Daoy (cell line): ENCODE measurements at regions not wholly inside any gene's neighbourhood (a gene's known extent, or its start where the extent isn't known, plus 50 kb on each side); places are given as distances from the start of the nearest gene placed in this dataset.
"Not testable (repeated sequence)": the region's sequence is repeated elsewhere in the genome, so short reads cannot be mapped to it uniquely, and the experiment has no call there.

Source experiments
- DNase-seq: peaks from one replicate; pipeline ENCODE4 v3.0.0-alpha.2; 2015; ENCODE audit warnings: low read depth

DNA sequence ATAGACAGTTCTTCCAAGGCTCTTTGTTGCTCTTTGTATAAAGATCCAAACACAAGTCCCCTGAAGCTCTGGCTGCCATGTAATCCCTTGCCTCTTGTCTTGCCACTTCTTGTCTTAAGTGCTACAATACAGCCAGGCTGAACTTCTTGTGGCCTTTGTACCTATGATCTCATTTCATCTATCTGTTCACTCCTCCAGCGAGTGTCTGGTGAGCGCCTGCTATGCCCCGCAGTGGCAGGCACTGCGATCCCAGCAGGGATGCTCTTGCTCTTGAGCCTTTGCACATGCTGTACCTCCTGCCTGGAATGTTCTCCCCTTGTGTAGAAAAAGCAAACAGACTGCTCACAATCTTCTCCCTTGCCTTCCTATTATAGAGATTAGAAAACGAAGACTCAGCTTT lies 81.9 kb upstream of the ADPGK start:
- no peak for DNase-seq

DNA sequence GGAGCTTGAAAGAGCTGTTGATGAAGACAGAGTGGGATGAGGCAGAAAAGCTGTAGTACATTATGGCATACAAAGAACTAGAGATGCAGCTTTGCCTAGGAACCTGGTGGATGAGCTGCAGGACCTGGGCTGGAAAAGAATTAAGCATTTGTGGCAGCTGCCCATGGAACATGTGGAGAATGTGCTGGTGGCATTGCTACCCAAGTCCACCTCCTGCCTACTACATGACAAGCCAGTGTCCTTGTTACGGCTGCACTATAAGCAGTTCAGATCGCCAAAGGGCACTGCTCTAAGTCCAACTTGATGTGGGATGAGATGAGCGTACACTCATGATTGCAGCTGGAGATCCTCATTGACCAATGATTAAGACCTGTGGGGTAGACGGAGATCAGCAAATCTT lies 81.1 kb upstream of the ADPGK start:
- DNase-seq, result no peak

DNA sequence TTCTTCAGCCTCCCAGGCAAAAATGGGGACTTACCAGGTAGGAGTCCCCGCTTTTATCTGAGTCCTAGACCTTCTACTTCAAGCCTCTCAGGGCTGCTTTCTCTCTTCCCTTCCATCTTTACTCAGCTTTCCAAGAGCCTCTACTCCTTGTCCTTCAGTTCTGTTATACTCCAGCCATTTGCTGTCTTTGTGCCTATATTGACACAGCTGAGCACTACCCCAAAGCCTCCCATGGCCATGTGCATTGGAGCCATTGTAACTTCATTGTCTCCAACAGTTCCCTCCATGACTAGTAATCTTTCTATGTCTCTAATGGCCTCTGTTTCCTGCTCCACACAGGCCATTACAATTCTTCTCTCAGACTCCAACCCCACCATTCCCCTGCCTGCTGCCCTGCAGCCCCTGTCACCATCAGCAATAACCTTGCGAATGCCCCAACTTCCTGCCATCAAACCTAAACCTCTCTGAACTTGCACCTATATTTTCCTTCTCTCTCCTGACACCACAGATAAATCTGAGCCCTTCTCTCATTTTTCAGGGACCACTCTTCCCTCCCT lies 77.9 kb upstream of the ADPGK start:
- no peak for DNase-seq

DNA sequence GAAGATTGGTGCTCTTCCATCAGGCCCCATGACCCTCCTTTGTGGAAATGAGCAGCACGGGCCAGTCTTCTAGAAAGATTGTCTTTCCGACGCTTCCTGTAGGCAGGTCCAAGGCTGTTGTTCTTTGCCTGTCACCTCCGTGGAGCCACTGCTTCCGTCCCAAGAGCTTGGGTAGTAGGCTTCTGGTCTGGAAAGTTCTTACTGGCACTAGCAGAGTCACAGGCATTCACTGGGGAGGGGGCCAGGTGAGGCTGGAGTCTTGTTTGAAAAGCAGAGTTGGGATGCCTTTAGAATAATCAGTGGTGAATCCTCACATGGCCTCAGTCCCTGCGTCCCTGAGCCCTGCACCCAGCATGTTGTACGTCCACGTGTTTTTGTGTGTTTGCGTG lies 76.2 kb upstream of the ADPGK start:
- DNase-seq, result no peak

DNA sequence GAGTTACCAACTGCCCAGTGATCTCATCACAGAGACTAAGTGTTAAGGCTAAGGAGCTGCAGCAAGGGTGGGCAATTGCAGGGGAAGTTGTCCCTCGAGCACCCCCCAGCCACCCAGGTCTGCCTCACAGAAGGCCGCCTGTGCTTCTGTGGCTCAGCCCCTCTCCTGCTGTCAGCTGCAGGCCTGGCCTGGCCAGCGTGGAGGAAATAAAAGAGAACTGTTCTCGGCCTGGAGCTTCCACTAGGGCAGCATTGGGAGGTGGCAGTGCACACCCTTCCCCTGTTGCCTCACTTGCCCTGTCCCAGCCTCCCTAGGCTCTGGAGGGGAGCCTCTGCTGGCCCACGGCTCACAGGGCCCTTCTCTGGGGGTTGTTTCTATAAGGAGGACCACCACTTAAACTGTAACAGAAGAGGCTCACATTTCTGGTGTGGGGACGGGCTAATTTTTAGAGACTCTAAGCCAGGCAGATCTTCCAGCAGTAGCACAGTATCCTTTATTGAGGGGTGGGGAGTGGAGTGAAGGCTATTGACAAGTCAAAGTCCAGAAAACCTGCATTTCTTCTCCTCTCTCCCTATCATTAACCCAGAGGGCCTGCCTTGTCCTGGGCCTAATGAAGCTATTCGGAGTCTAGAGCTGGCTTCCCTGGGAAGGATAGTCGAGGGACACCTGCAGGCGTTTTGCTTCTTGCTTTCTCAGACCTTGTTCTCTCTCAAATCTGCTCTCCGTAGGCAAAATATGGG lies 75.6 kb upstream of the ADPGK start:
- DNase-seq, result no peak

DNA sequence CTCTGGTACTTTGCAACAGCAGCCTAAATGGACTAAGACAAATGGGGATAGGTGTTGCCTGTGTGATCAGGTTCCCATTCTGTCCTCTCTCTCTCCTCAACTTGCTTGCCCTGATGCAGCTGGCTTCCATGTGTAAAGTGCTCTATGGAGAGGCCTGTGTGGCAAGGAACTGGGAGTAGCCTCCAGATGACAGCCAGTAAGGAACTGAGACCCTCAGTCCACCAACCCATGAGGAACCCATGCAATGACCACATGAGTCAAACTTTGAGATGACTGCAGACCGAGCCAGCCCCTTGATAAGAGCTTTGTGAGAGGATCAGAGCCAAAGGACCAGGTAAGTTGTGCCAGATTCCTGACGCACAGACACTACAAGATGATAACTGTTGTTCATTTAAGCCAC lies 74.6 kb upstream of the ADPGK start:
- no peak for DNase-seq

DNA sequence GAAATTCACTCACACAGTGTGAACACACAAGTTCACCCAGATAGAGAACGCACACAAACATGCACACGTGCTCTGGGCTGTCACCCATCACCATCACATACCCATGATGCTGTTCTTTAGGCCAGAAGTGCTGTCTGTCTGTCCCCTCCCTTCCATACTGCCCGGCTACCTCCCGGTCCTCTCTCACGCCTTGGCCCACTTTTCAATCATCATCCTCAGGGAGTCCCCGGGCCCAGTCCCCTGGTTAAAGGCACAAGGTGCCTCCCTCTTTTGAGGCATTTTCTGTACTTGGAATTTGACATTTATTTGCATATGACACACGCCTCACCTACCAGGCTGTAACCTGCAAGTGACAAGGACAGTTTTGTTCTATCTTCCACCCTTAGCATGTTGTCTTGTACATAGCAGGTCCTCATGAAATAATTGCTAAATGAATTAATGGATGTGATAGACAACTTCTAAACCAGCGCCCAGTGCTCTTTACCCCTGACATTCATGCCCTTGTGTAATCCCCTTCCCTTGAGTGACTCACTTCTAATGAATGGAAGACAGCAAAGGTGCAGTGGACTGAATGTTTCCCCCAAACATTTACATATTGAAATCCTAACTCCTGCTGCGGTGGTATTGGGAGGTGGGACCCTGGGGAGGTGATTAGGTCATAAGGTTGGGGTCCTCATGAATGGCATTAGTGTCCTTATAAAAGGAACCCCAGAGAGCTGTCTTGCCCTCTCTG lies 73.9 kb upstream of the ADPGK start:
- no peak for DNase-seq

DNA sequence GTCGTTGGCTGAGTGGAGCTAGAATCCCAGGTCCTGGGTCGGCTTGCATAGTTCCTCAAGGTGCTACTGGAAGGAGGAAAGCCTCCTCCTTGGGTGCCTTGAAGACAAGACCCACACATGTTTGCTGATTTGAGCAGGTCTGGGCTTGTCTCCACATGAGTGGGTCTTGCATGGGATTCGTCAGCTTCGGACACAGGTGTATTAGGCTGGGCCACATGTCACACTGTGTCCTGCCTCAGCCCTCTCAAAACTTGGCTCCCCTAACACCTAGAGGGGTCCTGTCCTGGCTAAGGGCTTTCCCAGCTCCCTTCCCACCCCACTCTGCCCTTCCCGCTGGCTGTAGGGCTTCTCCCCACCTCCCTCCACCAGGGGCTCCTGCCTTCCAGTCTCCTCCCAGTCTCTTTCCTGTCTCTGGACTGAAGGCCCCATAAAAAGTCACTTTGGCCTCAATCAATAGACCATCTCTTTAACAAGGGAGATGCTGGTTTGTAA lies 73.0 kb upstream of the ADPGK start:
- DNase-seq, result no peak

DNA sequence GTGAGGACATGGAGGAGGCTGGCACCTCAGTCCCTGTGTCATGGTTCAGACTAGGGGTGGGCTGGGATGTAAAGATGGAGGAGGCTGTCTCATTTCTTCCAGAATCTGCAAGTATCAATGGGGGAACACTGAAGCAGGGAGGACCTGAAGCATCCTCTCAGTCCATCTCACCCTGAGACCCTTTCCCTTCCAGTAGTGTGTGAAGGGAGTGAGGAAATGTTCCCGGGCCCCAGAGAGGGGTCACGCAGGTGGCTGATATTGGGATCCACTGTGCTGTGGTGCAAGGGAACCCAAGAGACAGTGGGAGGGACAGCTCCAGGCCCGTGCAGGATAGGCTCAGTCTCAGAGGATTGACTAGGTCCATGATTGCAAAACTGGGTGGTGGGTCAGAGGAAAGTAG lies 72.2 kb upstream of the ADPGK start:
- no peak for DNase-seq

DNA sequence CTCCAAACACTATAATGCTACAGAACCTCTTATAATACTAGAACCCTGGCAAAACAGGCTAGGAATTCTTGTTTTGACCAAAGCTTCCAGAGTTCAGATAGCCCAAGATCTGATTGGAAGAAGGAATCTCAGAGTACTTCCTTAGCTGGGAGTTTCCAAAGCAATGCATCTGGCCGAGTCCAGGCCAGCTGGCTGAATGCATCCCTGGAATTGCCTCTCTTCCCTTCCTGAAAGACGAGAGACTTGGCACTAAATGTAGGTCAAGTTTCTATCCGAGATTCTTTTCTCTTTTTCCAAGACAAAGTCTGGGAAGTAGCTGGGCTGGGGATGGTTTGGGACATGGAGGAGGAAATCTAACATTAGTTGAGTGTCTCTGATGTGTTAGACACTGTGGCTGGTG lies 68.7 kb upstream of the ADPGK start:
- no peak for DNase-seq

DNA sequence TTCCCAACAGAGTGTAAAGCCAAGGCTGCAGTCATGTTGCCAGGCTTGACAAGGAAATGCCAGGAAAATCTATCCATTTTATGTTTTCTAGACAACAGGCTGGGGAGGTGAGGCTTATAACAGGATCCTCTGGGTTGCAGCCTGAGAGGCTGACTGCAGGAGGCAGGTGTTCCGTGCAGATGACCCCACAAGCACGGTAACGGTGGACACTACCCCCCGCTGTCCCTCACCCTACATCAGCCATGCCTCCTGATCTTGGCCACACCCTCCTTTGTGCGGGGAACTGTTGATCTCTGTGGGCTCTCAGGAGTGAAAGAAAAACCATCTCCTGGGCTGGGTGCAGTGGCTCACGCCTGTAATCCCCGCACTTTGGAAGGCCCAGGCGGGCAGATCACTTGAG lies 68.0 kb upstream of the ADPGK start:
- DNase-seq, result no peak

DNA sequence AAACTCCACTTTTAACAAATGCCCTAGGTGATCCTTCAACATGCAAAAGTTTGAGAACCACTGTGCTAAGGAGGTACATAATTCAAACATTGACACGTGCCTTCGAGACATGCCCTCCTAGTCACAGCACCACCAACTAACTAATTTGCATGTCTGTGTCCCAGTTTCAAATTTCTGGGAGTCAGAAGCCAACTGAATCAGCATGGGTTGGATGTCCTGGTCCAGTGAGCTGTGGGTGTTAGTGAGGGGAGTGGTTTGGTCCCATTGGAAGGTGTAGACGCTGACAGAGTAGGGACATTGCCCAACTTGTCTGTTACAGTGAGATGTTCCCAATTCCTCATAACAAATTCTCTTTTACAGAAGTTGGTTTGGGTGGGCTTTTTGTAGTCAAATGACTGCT lies 67.3 kb upstream of the ADPGK start:
- no peak for DNase-seq

DNA sequence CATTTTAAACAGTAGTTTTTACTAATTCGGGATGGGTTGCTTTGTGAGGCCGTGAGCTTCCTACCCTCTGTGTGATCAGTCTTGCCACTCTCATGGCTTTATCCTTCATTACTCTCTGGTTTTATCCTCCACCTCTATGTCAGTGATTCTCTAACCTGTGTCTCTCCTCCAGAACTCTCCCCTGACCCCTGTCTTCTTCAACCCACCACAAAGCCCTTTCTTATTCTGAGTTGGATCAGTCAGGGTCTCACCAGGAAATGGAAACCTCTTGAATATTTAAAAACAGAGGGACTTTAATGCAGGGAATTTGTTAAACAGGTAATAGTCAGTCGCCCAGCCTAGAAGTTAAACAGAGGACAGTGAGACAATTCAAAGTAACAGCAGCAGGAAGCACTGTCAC lies 64.2 kb upstream of the ADPGK start:
- no peak for DNase-seq

DNA sequence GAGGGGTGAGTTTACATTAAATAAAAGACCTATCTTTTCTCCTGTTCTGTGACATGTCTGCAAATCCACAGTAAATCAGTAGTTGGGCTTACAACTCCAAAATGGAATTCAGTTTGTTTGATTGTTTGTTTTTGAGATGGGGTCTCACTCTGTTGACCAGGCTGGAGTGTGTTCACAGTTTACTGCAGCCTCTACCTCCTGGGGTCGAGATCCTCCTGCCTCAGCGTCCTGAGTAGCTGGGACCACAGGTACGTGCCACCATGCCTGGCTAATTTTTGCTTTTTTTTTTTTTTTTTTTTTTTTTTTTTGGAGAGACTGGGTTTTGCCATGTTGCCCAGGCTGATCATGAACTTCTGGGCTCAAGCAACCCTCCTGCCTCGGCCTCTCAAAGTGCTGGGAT lies 63.5 kb upstream of the ADPGK start:
- no peak for DNase-seq

DNA sequence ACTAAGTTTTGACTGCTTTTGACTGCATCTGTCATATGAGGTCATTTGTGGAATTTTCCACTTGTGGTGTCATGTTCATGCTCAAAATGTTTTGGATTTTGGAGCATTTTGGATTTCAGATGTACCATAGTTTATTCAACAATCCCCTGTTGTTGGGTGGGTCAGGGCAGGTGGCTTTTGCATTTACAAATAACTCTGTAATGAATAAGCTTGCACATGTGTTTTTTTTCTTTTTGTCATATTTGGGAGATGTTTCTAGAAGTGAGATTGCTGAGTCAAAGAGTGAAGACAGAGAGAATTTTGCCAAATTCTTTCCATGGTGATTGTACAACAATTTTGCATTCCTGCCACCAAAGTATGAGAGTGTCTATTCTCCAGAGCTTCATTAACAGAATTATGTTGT lies 62.4 kb upstream of the ADPGK start:
- no peak for DNase-seq

DNA sequence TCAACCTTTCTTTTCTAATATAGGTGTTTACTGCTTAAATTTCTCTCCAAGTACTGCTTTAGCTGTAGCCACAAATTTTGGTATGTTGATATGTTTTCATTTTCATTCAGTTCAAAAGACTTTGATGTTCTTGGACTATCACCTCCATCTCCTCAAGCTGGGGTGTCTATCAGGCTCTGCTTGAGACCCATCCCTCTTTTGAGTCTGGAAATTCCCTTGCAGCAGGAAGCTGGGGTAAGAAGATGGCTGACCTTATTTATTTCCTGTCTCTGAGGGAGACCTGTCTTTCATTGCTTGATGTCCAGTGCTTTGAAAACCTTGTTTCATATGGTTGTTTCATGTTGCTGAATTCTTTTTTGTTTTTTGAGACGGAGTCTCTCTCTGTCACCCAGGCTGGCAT lies 60.5 kb upstream of the ADPGK start:
- no peak for DNase-seq

DNA sequence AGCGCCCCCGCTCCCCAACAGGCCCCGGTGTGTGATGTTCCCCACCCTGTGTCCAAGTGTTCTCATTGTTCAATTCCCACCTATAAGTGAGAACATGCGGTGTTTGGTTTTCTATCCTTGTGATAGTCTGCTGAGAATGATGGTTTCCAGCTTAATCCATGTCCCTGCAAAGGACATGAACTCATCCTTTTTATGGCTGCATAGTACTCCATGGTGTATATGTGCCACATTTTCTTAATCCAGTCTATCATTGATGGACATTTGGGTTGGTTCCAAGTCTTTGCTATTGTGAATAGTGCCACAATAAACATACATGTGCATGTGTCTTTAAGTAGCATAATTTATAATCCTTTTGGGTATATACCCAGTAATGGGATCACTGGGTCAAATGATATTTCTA lies 59.8 kb upstream of the ADPGK start:
- DNase-seq, result not testable (repeated sequence)

DNA sequence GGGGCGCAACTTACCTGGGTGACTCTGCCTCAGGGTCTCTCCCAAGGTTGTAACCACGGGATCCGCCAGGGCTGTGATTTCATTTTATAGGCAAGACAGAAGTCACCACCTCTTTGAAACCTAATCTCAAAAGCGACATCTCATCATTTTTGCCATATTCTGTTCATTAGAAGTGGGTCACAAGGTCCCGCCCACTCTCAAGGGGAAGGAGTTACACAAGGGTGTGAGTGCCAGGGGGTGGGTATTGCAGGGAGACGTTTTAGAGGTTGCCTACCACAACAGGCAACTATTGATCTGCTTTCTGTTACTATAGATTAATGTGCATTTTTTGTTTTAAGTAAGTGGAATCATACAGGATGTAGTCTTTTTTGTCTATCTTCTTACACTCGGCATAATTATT lies 56.6 kb upstream of the ADPGK start:
- DNase-seq, result no peak

DNA sequence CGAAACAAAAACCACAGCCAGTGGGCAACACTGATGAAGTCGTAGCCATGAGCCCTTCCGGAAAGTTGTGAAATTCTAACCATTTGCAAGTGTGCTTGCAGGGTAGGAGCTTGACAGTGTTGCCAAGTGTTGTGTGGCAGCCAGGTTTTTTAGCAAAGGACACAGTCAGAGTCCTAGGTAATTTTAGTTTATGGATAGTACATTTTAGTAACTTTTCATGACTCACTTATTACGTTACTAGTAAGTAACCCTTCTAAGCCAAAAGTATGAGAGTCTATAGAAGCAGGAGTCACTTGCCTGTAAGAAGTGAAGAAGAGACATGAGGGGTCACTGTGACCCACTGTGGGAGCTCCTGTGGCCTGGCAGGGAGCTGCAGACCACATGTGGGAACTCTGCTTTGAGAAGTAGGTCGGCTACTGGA lies 54.8 kb upstream of the ADPGK start:
- no peak for DNase-seq

DNA sequence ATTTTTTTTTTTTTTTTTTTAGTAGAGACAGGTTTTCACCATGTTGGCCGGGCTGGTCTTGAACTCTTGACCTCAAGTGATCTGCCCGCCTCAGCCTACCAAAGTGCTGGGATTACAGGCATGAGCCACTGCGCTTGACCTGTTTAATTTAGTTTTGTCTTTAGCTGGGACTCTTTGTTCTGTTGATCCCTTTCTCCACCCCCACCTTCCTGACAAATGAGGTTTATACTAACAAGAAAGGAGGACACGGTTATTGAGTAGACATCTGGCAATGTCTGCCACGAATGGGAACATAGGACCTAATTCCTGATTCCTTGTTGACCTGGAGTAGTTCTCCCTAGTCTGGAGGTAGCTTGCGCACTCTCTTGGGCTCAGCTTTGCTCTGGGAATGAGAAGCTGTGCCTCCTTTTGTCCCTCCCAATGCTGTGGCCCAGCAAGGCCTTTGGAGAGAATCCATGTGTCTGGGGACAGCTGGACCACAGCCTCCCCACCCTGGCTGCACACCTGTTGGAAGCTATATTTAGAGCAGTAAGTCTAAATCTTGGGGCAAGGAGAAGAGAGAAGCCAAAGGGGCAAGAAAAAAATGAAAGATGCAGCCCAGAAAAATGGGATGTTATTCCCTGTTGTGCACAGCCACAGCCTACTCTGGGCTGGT lies 53.2 kb upstream of the ADPGK start:
- no peak for DNase-seq

DNA sequence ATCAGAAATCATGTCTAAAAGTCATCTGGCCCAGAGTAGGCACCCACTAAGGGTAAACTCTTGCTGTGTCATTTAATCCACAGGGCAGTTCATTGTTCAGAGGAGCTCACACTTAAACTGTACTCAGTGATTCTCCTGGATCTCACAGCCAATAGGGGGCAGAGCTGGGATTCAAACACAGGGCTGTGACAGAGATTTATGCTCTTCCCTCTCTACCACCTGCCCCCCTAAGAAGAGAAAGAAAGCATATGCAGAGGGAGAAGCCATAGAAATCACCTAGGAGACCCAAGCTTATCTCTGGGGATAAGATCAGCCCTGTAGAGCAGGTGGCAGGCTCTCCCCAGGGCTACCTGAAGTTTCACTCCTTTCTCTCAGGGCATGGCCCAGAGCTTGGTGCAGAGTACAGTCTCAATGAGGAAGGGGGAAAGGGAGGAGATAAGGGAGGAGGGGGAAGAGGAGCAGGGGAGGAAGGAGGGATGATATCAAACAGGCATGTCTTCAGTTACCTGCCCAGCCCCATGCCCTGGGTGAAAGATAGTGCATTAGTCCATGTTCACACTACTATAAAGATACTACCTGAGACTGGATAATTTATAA lies 51.8 kb upstream of the ADPGK start:
- peak; percentile 10 for DNase-seq

DNA sequence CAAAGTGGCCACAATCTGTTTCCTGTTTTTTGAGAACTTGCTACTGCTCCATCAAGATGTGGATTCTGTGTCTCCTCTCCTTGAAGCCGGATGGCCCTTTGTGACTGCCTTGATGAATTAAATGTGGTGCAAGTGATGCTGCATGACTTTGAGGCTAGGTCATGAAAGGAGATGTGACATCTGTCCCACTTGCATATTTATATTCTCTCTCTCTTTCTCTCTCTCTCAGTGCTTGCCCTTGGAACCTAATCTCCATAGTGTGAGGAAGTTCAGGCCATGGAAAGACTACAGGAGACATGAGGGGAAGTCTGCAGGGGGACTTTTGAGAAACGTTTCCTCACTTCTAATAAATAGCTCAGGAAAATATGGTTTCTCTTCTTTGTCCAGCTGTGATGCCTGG lies 50.0 kb upstream of the ADPGK start:
- no peak for DNase-seq
